PFSK-1 (cell line): ENCODE measurements at regions not wholly inside any gene's neighbourhood (a gene's known extent, or its start where the extent isn't known, plus 50 kb on each side); places are given as distances from the start of the nearest gene placed in this dataset.

ENCODE experiments used
- FOXP2 ChIP-seq: optimal IDR thresholded peaks from 2 replicates; pipeline ENCODE3; 2011; ENCODE audit warnings: borderline replicate concordance, control low read depth, inconsistent platforms; ENCODE audit not compliant: insufficient read depth; ENCODE audit errors: extremely low read length, extremely low read depth
- POLR2AphosphoS5 ChIP-seq: IDR thresholded peaks from 2 replicates; pipeline ENCODE4 v1.6.1; 2012; ENCODE audit warnings: low read depth, mild to moderate bottlenecking, control low read depth, low read length, moderate library complexity
- REST ChIP-seq, 2 experiments: IDR thresholded peaks; 2 replicates each; pipeline versions ENCODE4 v1.6.1 to v1.8.0; 2011 to 2012; ENCODE audit warnings: low read depth in 2 of 2, low read length in 2 of 2, control low read depth in 1 of 2, inconsistent platforms in 1 of 2, mild to moderate bottlenecking in 1 of 2, moderate library complexity in 1 of 2; ENCODE audit not compliant: insufficient read depth in 1 of 2
- SIN3A ChIP-seq: IDR thresholded peaks from 2 replicates; pipeline ENCODE4 v1.6.1; 2012; ENCODE audit warnings: mild to moderate bottlenecking, low read length, moderate library complexity, borderline replicate concordance; ENCODE audit not compliant: insufficient read depth
- TAF1 ChIP-seq: IDR thresholded peaks from 2 replicates; pipeline ENCODE4 v1.6.1; 2012; ENCODE audit warnings: low read length, control low read depth, borderline replicate concordance; ENCODE audit not compliant: insufficient read depth

GRCh38 chr20:39245685-39246311, 283.7 kb downstream of the DHX35 start:
- no peak for TF ChIP-seq TAF1
- no peak for TF ChIP-seq REST (IDR thresholded peaks at IDR 0.05; ENCODE audit: insufficient read depth in 1 of 2, low read depth in 2 of 2, low read length in 2 of 2)
- no peak for TF ChIP-seq FOXP2
- no peak for TF ChIP-seq SIN3A
- TF ChIP-seq POLR2AphosphoS5, result no peak

DNA sequence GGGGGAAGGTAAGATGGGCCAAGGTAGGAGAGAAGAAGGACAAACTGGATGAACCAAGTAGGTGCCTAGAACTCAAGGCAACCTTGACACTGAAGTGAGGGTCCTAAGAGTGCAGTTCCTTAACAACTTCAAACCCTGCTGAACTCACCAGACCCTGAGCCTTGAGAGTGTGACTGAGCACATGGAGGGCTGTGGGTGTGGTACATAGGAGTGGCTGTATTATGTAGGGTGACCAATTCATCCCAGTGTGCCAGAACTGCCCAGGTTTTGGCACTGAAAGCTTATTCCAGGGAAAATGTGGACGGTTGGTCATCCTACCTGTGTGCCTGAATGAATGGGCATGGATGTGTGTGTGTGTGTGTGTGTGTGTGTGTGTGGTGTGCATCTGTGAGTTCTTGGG, 281.8 kb downstream of the DHX35 start:
- TF ChIP-seq POLR2AphosphoS5 (no peak), FOXP2 (no peak), SIN3A (no peak), REST (IDR thresholded peaks at IDR 0.05; ENCODE audit: insufficient read depth in 1 of 2, low read depth in 2 of 2, low read length in 2 of 2) (no peak), TAF1 (no peak)

- no peak for TF ChIP-seq FOXP2
- no peak for TF ChIP-seq SIN3A
- TF ChIP-seq REST (IDR thresholded peaks at IDR 0.05; ENCODE audit: insufficient read depth in 1 of 2, low read depth in 2 of 2, low read length in 2 of 2), result no peak
- no peak for TF ChIP-seq POLR2AphosphoS5
- no peak for TF ChIP-seq TAF1
These were observed 280.5 kb downstream of the DHX35 start for GRCh38 chr20:39242614-39243013.

DNA sequence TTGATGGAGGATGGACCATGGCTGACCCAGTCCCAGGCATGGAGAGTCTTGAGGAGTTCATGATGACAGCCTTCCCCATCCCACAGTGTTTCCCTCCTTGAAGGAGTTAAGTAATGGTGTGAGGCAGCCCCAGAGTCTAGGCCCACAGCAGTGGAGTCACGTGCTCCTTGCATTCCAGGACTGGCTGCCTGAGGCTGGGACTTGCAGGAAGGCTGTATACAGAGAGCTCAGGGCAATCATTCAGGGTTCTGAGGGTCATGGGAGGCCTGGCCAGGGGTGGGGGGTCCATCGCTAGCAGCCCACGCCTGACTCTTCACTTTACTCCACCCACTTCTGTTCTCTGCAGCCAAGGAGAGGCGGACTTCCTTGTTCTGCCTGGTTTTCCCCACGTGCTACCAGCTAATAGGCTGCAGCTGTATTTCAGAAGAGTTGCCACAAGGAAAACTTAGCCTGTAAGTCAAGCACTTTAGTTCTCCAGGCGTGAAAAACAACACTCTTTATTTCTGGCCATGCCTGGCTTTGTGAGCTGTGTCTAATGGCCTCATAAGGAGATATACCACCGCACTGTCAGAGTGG, 272.5 kb downstream of the DHX35 start:
- no peak for TF ChIP-seq POLR2AphosphoS5
- no peak for TF ChIP-seq SIN3A
- TF ChIP-seq REST (IDR thresholded peaks at IDR 0.05; ENCODE audit: insufficient read depth in 1 of 2, low read depth in 2 of 2, low read length in 2 of 2), result no peak
- no peak for TF ChIP-seq TAF1
- no peak for TF ChIP-seq FOXP2

DNA sequence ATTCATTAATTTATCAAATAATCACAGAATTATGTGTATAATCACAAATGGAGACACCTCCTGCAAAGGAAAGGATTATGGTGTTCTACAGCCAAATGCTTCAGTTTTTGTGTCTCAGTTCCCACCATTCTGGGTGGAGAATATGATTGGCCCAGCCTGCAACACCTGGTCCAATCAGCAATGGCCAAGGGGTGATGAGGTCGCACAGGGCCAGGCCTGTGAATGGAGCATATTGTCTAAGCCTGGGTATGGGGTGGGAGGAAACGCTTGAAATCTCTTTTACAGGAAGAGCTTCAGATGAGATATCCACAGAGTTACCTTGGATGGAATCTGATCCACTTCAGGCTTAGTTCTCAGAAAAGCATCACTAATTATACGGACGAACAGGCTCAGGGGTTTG, 271.6 kb downstream of the DHX35 start:
- TF ChIP-seq SIN3A (no peak), TAF1 (no peak), POLR2AphosphoS5 (no peak)
